ENCODE measurements at regions not wholly inside any gene's neighbourhood (a gene's known extent, or its start where the extent isn't known, plus 50 kb on each side); places are given as distances from the start of the nearest gene placed in this dataset.
"Not testable (repeated sequence)": the region's sequence is repeated elsewhere in the genome, so short reads cannot be mapped to it uniquely, and the experiment has no call there.

- H3K4me3 ChIP-seq = no peak overlapping the region
- no peaks in the 10 kb centered on the region for H3K9me3 ChIP-seq
- H3K27ac ChIP-seq = no peak overlapping the region
- no peaks in the 10 kb centered on the region for H3K4me1 ChIP-seq (ENCODE audit: insufficient read depth)
- intact Hi-C loops (cut with DNase I) = no loop called here
- no peaks in the 10 kb centered on the region for H3K27me3 ChIP-seq
- TF ChIP-seq POLR2A (IDR thresholded peaks at IDR 0.05) (no peak), EP300 (IDR thresholded peaks at IDR 0.05) (no peak), CTCF (IDR thresholded peaks at IDR 0.05) (no peak)
- 38 to 41% (median 38%) methylated on average over 3 of the region's 3 CpGs for WGBS, 3 donors
- no peaks in the 10 kb centered on the region for H3K36me3 ChIP-seq
- no peak for DNase-seq
Measured at GRCh38 chr6:82118150-82118562, 129.4 kb downstream of the IBTK start.

GRCh38 chr6:82114748-82115147, 132.8 kb downstream of the IBTK start:
- intact Hi-C loops (cut with DNase I) = no loop called here
- no peaks in the 10 kb centered on the region for H3K9me3 ChIP-seq
- H3K27me3 ChIP-seq = no peaks in the 10 kb centered on the region
- H3K4me1 ChIP-seq (ENCODE audit: insufficient read depth) = no peaks in the 10 kb centered on the region
- DNase-seq = no peak
- H3K36me3 ChIP-seq = no peaks in the 10 kb centered on the region
- TF ChIP-seq POLR2A (IDR thresholded peaks at IDR 0.05) (no peak), CTCF (IDR thresholded peaks at IDR 0.05) (no peak), EP300 (IDR thresholded peaks at IDR 0.05) (no peak)
- no peak overlapping the region for H3K27ac ChIP-seq
- WGBS, 3 donors = 88 to 92% (median 91%) methylated on average over 3 of the region's 3 CpGs
- no peak overlapping the region for H3K4me3 ChIP-seq

GRCh38 chr6:82113231-82113630, 134.3 kb downstream of the IBTK start:
- no peaks in the 10 kb centered on the region for H3K36me3 ChIP-seq
- H3K27ac ChIP-seq = no peak overlapping the region
- no peaks in the 10 kb centered on the region for H3K9me3 ChIP-seq
- intact Hi-C loops (cut with DNase I) = no loop called here
- 82% methylated on average over 3 of the region's 3 CpGs for WGBS, 3 donors
- no peak for DNase-seq
- H3K4me3 ChIP-seq = no peak overlapping the region
- TF ChIP-seq EP300 (IDR thresholded peaks at IDR 0.05) (no peak), CTCF (IDR thresholded peaks at IDR 0.05) (no peak), POLR2A (IDR thresholded peaks at IDR 0.05) (no peak)
- no peaks in the 10 kb centered on the region for H3K4me1 ChIP-seq (ENCODE audit: insufficient read depth)
- no peaks in the 10 kb centered on the region for H3K27me3 ChIP-seq

- no peak overlapping the region for H3K27ac ChIP-seq
- no peak overlapping the region for H3K4me3 ChIP-seq
- TF ChIP-seq EP300 (IDR thresholded peaks at IDR 0.05) = no peak
- TF ChIP-seq POLR2A (IDR thresholded peaks at IDR 0.05) = no peak
- no peak for TF ChIP-seq CTCF (IDR thresholded peaks at IDR 0.05)
- intact Hi-C loops (cut with DNase I) = no loop called here
- H3K27me3 ChIP-seq = no peaks in the 10 kb centered on the region
- no peaks in the 10 kb centered on the region for H3K36me3 ChIP-seq
- H3K4me1 ChIP-seq (ENCODE audit: insufficient read depth) = no peaks in the 10 kb centered on the region
- H3K9me3 ChIP-seq = no peaks in the 10 kb centered on the region
- DNase-seq = no peak
Measured at GRCh38 chr6:82111818-82112217, 135.7 kb downstream of the IBTK start.

GRCh38 chr6:82111114-82111513, 136.4 kb downstream of the IBTK start:
- Histone ChIP-seq H3K9me3 (no peaks in the 10 kb centered on the region), H3K4me3 (no peak overlapping the region), H3K27me3 (no peaks in the 10 kb centered on the region), H3K27ac (no peak overlapping the region), H3K4me1 (ENCODE audit: insufficient read depth) (no peaks in the 10 kb centered on the region), H3K36me3 (no peaks in the 10 kb centered on the region)
- no peak for TF ChIP-seq EP300 (IDR thresholded peaks at IDR 0.05)
- no peak for TF ChIP-seq POLR2A (IDR thresholded peaks at IDR 0.05)
- no peak for TF ChIP-seq CTCF (IDR thresholded peaks at IDR 0.05)
- DNase-seq = no peak
- intact Hi-C loops (cut with DNase I) = no loop called here

GRCh38 chr6:82103171-82103570, 144.4 kb downstream of the IBTK start:
- H3K4me3 ChIP-seq = not testable (repeated sequence)

GRCh38 chr6:82101374-82102114, 146.0 kb downstream of the IBTK start:
- H3K4me1 ChIP-seq (ENCODE audit: insufficient read depth); H3K27ac ChIP-seq; DNase-seq; intact Hi-C loops (cut with DNase I); H3K4me3 ChIP-seq; H3K9me3 ChIP-seq; H3K27me3 ChIP-seq; H3K36me3 ChIP-seq: not testable (repeated sequence)
- WGBS, 3 donors = 51 to 70% (median 67%) methylated on average over 23 of the region's 23 CpGs

More at GRCh38 chr6:82103171-82103570, 144.4 kb downstream of the IBTK start:
- H3K36me3 ChIP-seq; H3K4me1 ChIP-seq (ENCODE audit: insufficient read depth); H3K27me3 ChIP-seq; intact Hi-C loops (cut with DNase I); H3K27ac ChIP-seq; DNase-seq; H3K9me3 ChIP-seq: not testable (repeated sequence)
- WGBS, 3 donors = 82 to 88% (median 86%) methylated on average over 3 of the region's 3 CpGs
